ENCODE measurements at regions not wholly inside any gene's neighbourhood (a gene's known extent, or its start where the extent isn't known, plus 50 kb on each side); places are given as distances from the start of the nearest gene placed in this dataset.

DNA sequence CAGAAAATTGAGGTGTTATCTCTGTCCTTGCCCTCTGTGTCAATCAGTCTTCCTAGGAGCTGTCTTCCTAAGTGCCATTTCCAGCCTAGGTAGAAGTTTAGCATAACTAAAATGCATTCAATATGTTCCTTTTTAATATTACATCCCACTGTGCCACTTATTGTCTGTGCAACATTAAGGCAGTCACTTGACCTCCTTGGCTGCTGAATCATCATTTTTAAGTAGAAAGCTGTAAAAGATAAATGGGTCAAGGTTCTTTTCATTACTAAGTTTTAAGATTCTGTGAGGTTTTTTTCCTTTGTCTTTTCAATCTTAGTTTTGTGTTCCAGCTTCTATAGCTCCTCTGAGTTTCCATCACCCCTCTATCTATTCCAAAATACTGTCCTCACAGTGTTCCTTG, 371.9 kb upstream of the SOX9 start:
- Histone ChIP-seq H3K36me3 (no peaks in the 10 kb centered on the region), H3K27ac (no peak overlapping the region), H3K4me3 (no peak overlapping the region), H3K27me3 (no peaks in the 10 kb centered on the region), H3K9me3 (no peaks in the 10 kb centered on the region), H3K4me1 (no peaks in the 10 kb centered on the region)
- TF ChIP-seq, protein P1, sequence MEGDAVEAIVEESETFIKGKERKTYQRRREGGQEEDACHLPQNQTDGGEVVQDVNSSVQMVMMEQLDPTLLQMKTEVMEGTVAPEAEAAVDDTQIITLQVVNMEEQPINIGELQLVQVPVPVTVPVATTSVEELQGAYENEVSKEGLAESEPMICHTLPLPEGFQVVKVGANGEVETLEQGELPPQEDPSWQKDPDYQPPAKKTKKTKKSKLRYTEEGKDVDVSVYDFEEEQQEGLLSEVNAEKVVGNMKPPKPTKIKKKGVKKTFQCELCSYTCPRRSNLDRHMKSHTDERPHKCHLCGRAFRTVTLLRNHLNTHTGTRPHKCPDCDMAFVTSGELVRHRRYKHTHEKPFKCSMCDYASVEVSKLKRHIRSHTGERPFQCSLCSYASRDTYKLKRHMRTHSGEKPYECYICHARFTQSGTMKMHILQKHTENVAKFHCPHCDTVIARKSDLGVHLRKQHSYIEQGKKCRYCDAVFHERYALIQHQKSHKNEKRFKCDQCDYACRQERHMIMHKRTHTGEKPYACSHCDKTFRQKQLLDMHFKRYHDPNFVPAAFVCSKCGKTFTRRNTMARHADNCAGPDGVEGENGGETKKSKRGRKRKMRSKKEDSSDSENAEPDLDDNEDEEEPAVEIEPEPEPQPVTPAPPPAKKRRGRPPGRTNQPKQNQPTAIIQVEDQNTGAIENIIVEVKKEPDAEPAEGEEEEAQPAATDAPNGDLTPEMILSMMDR (IDR thresholded peaks at IDR 0.05) = no peak
- no peak for DNase-seq (ENCODE audit: low spot score)

DNA sequence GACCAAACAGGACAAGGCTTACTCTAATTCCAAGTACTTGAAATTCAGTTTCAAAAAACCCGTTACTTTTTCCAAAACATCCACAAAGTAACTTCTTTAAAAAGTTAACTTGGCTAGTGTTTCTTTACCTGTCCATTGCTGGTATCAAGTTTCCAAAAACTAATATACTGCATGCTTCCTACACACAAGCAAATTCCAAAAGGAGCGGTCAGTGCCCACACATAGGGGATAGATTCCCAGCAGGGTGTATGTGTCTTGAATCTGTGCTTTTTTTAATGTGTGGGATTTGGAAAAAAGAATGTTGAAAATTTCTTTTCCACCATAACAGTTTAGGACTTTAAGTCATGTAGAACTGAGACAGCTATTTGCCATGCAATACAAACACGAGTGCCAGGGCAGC, 367.8 kb upstream of the SOX9 start:
- no peak for DNase-seq (ENCODE audit: low spot score)
- H3K36me3 ChIP-seq = no peaks in the 10 kb centered on the region
- no peak overlapping the region for H3K4me3 ChIP-seq
- H3K27me3 ChIP-seq = no peaks in the 10 kb centered on the region
- TF ChIP-seq, protein P1 (IDR thresholded peaks at IDR 0.05) = no peak
- no peaks in the 10 kb centered on the region for H3K4me1 ChIP-seq
- no peaks in the 10 kb centered on the region for H3K9me3 ChIP-seq
- H3K27ac ChIP-seq = no peak overlapping the region

DNA sequence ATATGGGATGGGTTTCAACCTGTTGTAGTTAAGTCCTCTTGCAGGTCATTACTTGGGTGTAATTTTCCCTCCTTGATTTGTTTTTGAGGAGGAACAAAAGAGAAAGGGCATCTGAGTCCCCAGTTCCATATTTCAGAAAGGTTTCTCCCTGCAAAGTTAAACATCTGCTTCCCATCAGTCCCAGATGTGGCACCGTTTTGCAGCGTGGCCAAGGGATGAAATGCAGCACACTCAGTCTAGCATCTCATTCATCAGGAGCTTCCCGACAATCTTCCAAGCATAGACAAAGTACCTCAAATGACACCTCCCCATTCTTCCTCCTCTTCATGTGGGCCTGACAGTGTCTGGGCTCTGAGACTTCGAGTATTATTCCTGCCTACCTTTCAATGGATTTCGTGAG, 363.7 kb upstream of the SOX9 start:
- H3K4me1 ChIP-seq = no peaks in the 10 kb centered on the region
- no peak overlapping the region for H3K4me3 ChIP-seq
- H3K9me3 ChIP-seq = no peaks in the 10 kb centered on the region
- H3K27me3 ChIP-seq = no peaks in the 10 kb centered on the region
- TF ChIP-seq, protein P1 (IDR thresholded peaks at IDR 0.05) = no peak
- no peak for DNase-seq (ENCODE audit: low spot score)
- no peak overlapping the region for H3K27ac ChIP-seq
- no peaks in the 10 kb centered on the region for H3K36me3 ChIP-seq

DNA sequence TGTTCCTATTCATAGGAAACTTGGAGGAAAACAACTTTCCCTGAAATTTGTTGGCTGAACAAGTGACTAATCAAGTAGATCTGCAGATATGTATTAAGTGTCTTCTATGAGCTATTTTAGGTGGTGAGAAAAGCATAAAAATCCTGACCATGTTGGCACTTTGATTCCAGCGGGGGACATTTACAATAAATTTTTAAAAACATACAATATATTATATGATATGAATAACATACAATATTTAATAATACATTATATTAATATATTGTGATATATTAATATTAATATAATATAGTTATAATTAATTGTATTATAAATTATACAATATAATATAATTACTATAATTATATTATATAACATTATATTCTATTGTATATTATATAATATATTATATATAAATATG, 362.9 kb upstream of the SOX9 start:
- no peaks in the 10 kb centered on the region for H3K4me1 ChIP-seq
- TF ChIP-seq, protein P1 (IDR thresholded peaks at IDR 0.05) = no peak
- H3K4me3 ChIP-seq = no peak overlapping the region
- no peaks in the 10 kb centered on the region for H3K36me3 ChIP-seq
- no peaks in the 10 kb centered on the region for H3K27me3 ChIP-seq
- no peaks in the 10 kb centered on the region for H3K9me3 ChIP-seq
- H3K27ac ChIP-seq = no peak overlapping the region
- DNase-seq (ENCODE audit: low spot score) = no peak

DNA sequence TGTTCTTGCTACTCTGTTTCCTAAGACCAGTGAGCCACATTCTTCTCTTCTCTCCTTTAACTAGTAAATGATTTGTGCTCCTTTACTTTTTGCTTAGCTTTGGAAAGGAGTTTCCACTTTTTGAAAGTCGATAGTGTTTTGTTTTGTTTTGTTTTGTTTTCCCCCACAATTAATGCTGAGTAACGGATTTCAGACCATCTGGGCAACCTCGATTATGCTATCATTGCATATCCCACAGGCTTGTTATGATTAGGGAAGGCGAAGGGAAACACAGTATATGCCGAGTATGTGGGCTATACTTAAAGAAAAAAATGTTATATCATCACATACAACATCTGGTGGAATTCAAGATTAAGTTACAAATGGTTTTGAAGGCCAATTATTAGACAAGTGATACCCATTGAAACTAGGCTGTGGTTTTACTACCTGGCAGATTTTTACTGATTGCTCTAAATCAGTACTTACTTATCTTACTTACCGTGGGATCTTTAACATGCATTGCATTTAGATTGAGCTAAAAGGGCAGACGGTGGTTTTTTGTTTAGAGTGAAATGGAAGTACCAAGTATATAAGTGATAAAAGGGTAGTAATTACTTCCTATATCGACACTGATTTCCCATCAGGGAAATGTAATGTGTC, 361.3 kb upstream of the SOX9 start:
- DNase-seq (ENCODE audit: low spot score) = no peak
- Histone ChIP-seq H3K9me3 (no peaks in the 10 kb centered on the region), H3K4me3 (no peak overlapping the region), H3K27me3 (no peaks in the 10 kb centered on the region), H3K27ac (no peak overlapping the region), H3K36me3 (no peaks in the 10 kb centered on the region), H3K4me1 (no peaks in the 10 kb centered on the region)
- TF ChIP-seq, protein P1 (IDR thresholded peaks at IDR 0.05) = no peak

DNA sequence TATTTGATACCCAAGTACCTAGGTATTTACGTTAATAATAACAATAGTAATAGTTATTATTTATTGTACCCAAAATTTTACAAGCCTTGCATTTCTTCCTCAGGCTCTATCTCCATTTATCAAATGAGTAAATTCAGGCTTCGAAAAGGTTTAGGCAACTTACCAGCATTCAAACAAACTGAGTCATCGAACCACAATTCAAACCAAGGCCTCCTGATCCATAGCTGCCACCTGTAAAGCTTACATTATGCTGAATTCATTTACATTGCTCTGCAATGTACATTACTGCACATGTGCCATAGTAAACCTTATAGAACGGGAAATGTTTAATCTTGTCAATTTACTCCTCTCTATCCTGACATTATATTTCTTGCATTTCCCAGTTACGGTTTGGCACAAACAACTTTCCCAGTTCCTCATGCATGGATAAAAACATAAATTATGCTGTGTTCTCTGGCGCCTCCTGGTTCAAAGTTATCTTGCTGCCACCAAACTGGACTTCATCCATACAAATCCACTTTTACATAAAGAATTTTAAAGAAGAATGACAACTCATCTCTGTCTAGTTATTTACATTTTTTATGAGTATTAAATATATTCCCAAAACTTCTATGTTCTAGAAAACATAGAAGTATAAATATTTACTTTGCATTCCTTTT, 360.6 kb upstream of the SOX9 start:
- Histone ChIP-seq H3K4me3 (no peak overlapping the region), H3K9me3 (no peaks in the 10 kb centered on the region), H3K4me1 (no peaks in the 10 kb centered on the region), H3K27ac (no peak overlapping the region), H3K27me3 (no peaks in the 10 kb centered on the region), H3K36me3 (no peaks in the 10 kb centered on the region)
- no peak for DNase-seq (ENCODE audit: low spot score)
- TF ChIP-seq, protein P1 (IDR thresholded peaks at IDR 0.05) = no peak
